HTR-8/SVneo (cell line): ENCODE measurements at regions not wholly inside any gene's neighbourhood (a gene's known extent, or its start where the extent isn't known, plus 50 kb on each side); places are given as distances from the start of the nearest gene placed in this dataset.

Experiments
- DNase-seq: peaks from one replicate; pipeline ENCODE4 v3.0.0; 2011; ENCODE audit warnings: low spot score, mixed read lengths; ENCODE audit not compliant: insufficient read length
- FAIRE-seq: peaks from 2 replicates; lab custom pipeline; 2011; peaks lifted over from hg19 to GRCh38; lab: Jason Lieb, UNC

DNA sequence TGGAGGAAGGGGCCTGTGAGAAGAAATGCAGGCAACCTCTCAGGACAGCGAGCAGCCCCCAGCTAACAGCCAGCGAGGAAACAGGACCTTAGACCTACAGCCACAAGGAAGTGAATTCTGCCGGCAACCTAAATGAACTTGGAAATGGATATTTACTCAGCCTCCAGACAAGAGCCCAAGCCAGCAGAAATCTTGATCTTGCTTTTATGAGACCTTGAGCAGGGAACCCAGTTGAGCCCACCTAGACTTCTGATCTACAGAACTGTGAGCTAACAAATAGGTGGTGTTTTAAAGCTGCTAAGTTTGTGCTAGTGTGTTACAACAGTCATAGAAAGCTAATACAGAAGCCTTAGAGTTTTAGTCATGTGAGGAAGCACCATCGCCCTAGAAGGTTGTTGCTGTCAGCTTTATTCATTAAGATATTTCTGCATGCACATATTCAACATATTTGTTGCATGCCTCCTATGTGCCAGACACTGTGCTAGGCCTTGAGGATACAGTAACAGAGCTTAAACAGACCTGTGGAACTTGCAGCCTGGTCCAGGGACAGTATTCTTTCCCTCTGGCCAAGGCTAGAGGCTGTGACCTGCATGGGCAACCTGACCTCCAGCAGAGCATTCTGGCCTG is 50.3 kb downstream of the NALF2 start:
- no peak for DNase-seq
- no peak for FAIRE-seq

GRCh38 chrX:69555481-69556041 is 51.4 kb downstream of the NALF2 start:
- FAIRE-seq (no peak), DNase-seq (no peak)

GRCh38 chrX:69556060-69557011 is 52.2 kb downstream of the NALF2 start:
- no peak for FAIRE-seq
- peak; percentile 7 for DNase-seq

DNA sequence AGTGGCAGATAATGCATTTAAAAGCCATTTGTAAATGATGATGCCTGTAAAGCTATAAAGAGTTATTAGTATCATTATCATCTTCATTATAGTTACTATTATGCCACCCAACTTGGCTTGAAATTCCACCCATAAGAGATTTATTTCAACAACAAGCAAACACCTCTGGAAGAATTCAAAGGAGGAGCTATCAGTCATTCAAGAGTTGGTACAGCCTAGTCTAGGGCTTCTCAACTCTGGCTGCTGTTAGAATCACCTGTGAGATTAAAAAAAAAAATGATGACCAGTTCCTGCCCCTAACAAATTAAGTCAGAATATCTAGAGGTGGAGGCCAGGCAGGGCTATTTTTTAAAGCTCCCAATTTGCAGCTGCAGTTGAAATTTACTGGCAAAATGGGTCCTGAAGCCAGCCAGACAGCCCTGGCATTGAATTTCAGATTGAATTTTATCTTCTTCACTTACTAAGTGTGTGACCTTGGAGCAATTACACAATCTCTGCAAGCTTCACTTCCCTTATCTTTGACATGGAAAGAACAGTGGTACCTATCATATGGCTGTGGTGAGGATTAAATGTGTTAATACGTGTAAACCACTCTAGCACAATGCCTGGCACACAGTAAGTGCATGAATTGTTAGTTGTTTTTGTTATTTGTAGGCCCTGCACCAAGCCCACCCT is 52.9 kb upstream of the EDA start:
- FAIRE-seq, result no peak
- no peak for DNase-seq

DNA sequence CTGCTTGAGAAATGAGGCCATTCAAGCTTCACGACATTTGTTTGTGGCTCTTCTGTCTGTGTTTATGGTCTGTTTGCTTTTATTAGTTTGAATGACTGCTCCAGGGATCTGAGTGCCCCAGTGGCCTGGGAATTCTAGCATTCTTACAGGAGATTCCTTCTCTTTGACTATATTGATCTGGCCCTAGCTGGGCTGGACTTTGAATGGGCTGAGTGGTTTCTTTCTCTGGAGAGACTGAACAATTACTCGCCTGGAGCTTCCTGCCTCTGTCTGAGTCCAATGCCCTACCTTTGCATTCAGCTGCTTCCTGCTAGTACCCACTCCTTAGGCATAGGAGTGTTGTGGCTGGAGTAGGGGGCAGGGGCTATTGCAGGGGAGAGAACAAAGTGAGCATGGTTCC is 51.2 kb upstream of the EDA start:
- DNase-seq (no peak), FAIRE-seq (no peak)

DNA sequence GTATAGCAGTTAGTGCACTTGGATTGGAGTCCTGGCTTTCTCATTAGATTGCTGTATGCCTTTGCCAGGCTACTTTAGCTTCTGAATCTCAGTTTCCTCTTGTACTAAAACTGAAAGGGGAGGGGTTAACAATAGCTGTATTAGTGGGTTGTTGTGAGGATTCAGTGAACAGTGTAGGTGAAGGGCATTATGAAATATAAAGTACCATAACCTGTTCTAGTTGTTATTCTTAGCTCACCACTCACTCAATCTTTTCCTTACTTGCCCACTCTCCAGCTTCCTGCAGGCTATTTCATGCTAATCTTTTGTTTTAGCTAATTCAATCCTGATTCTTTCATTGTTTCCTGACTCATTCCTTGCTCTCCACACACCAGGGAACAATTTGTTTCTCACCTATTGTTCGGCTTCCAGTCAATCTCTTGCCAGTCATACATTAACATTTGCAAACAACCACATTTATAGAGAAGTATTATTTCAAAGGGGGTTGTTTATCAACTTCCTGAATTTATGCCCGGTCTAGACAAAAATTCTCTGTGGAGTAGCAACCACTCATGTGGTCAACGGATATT is 50.6 kb upstream of the EDA start:
- FAIRE-seq (no peak), DNase-seq (no peak)
